ENCODE measurements at regions not wholly inside any gene's neighbourhood (a gene's known extent, or its start where the extent isn't known, plus 50 kb on each side); places are given as distances from the start of the nearest gene placed in this dataset.

GRCh38 chr14:46464341-46464740 is 187.2 kb downstream of the RPL10L start:
- Histone ChIP-seq H3K4me1 (ENCODE audit: control insufficient read depth in 2 of 2, insufficient read depth in 1 of 2, low read depth in 1 of 2, low read length in 2 of 2) (no peaks in the 10 kb centered on the region), H3K36me3 (replicated peaks in 1 of 2; ENCODE audit: control insufficient read depth in 2 of 2, insufficient read depth in 2 of 2, low read length in 2 of 2) (no peaks in the 10 kb centered on the region), H4K91ac (ENCODE audit: low read depth, low read length, poor library complexity) (no peak overlapping the region), H3K4ac (ENCODE audit: low read length) (no peak overlapping the region), H3K79me1 (ENCODE audit: low read depth, low read length) (no peaks in the 10 kb centered on the region), H2AFZ (ENCODE audit: low read length) (peak overlapping the region; percentile 35), H3K4me2 (ENCODE audit: insufficient read depth, low read length, poor library complexity, severe bottlenecking) (no peak overlapping the region), H2BK120ac (ENCODE audit: low read depth, low read length) (no peak overlapping the region), H3K4me3 (ENCODE audit: low read length in 2 of 2) (no peak overlapping the region), H3K9ac (ENCODE audit: low read depth, low read length, poor library complexity) (no peak overlapping the region), H4K8ac (ENCODE audit: low read depth, low read length) (no peak overlapping the region), H3K27me3 (ENCODE audit: control insufficient read depth in 3 of 3, insufficient read depth in 3 of 3, low read depth in 1 of 3, low read length in 3 of 3) (no peaks in the 10 kb centered on the region), H3K27ac (replicated peaks; ENCODE audit: low read length) (no peak overlapping the region), H2BK5ac (ENCODE audit: low read length) (no peak overlapping the region), H2BK15ac (ENCODE audit: low read length) (no peak overlapping the region), H3K14ac (ENCODE audit: low read length) (no peak overlapping the region), H2BK12ac (ENCODE audit: low read length) (no peak overlapping the region), H2AK5ac (ENCODE audit: low read depth, low read length) (no peak overlapping the region), H3K18ac (ENCODE audit: low read length) (no peak overlapping the region), H3K23ac (ENCODE audit: low read depth, low read length, poor library complexity) (no peak overlapping the region), H3K9me3 (replicated peaks in 1 of 2; ENCODE audit: control insufficient read depth in 2 of 2, insufficient read depth in 1 of 2, low read depth in 1 of 2, low read length in 2 of 2) (peaks cover 0 to 3% of the 10 kb centered on the region in 2 donors)
- no CpG with 5 or more reads among the region's 1 CpG for WGBS, 2 donors (ENCODE audit: extremely low coverage in 2 of 2, insufficient read length in 2 of 2, insufficient replicate concordance in 1 of 2)
- no peak for DNase-seq (ENCODE audit: low spot score)

GRCh38 chr14:46451800-46452199 is 199.8 kb downstream of the RPL10L start:
- no peaks in the 10 kb centered on the region for H3K27me3 ChIP-seq (ENCODE audit: control insufficient read depth in 3 of 3, insufficient read depth in 3 of 3, low read depth in 1 of 3, low read length in 3 of 3)
- no peak overlapping the region for H3K9ac ChIP-seq (ENCODE audit: low read depth, low read length, poor library complexity)

GRCh38 chr14:46444666-46445065 is 206.9 kb downstream of the RPL10L start:
- no peak overlapping the region for H3K9ac ChIP-seq (ENCODE audit: low read depth, low read length, poor library complexity)
- no peak overlapping the region for H2BK5ac ChIP-seq (ENCODE audit: low read length)
- no peak overlapping the region for H3K4me3 ChIP-seq (ENCODE audit: low read length in 2 of 2)
- H3K4me2 ChIP-seq (ENCODE audit: insufficient read depth, low read length, poor library complexity, severe bottlenecking) = no peak overlapping the region
- no peak overlapping the region for H3K4ac ChIP-seq (ENCODE audit: low read length)
- no peaks in the 10 kb centered on the region for H3K9me3 ChIP-seq (replicated peaks in 1 of 2; ENCODE audit: control insufficient read depth in 2 of 2, insufficient read depth in 1 of 2, low read depth in 1 of 2, low read length in 2 of 2)
- H3K36me3 ChIP-seq (replicated peaks in 1 of 2; ENCODE audit: control insufficient read depth in 2 of 2, insufficient read depth in 2 of 2, low read length in 2 of 2) = no peaks in the 10 kb centered on the region
- no peak overlapping the region for H3K23ac ChIP-seq (ENCODE audit: low read depth, low read length, poor library complexity)
- H4K8ac ChIP-seq (ENCODE audit: low read depth, low read length) = no peak overlapping the region
- H3K4me1 ChIP-seq (ENCODE audit: control insufficient read depth in 2 of 2, insufficient read depth in 1 of 2, low read depth in 1 of 2, low read length in 2 of 2) = no peaks in the 10 kb centered on the region
- no peak overlapping the region for H3K18ac ChIP-seq (ENCODE audit: low read length)
- DNase-seq (ENCODE audit: low spot score) = no peak
- no peak overlapping the region for H2AFZ ChIP-seq (ENCODE audit: low read length)
- H2BK12ac ChIP-seq (ENCODE audit: low read length) = no peak overlapping the region
- no peak overlapping the region for H3K14ac ChIP-seq (ENCODE audit: low read length)
- no peak overlapping the region for H2BK120ac ChIP-seq (ENCODE audit: low read depth, low read length)
- no peak overlapping the region for H2AK5ac ChIP-seq (ENCODE audit: low read depth, low read length)
- H3K27ac ChIP-seq (replicated peaks; ENCODE audit: low read length) = no peak overlapping the region
- H4K91ac ChIP-seq (ENCODE audit: low read depth, low read length, poor library complexity) = no peak overlapping the region
- no peak overlapping the region for H2BK15ac ChIP-seq (ENCODE audit: low read length)
- WGBS, 2 donors (ENCODE audit: extremely low coverage in 2 of 2, insufficient read length in 2 of 2, insufficient replicate concordance in 1 of 2) = no CpG with 5 or more reads among the region's 5 CpGs
- no peaks in the 10 kb centered on the region for H3K27me3 ChIP-seq (ENCODE audit: control insufficient read depth in 3 of 3, insufficient read depth in 3 of 3, low read depth in 1 of 3, low read length in 3 of 3)
- no peaks in the 10 kb centered on the region for H3K79me1 ChIP-seq (ENCODE audit: low read depth, low read length)

More at GRCh38 chr14:46451800-46452199, 199.8 kb downstream of the RPL10L start:
- no peak overlapping the region for H2AK5ac ChIP-seq (ENCODE audit: low read depth, low read length)
- H3K4me1 ChIP-seq (ENCODE audit: control insufficient read depth in 2 of 2, insufficient read depth in 1 of 2, low read depth in 1 of 2, low read length in 2 of 2) = no peaks in the 10 kb centered on the region
- H2BK12ac ChIP-seq (ENCODE audit: low read length) = no peak overlapping the region
- H3K9me3 ChIP-seq (replicated peaks in 1 of 2; ENCODE audit: control insufficient read depth in 2 of 2, insufficient read depth in 1 of 2, low read depth in 1 of 2, low read length in 2 of 2) = no peaks in the 10 kb centered on the region
- H3K23ac ChIP-seq (ENCODE audit: low read depth, low read length, poor library complexity) = no peak overlapping the region
- H2BK15ac ChIP-seq (ENCODE audit: low read length) = no peak overlapping the region
- H2BK5ac ChIP-seq (ENCODE audit: low read length) = no peak overlapping the region
- H3K4me2 ChIP-seq (ENCODE audit: insufficient read depth, low read length, poor library complexity, severe bottlenecking) = no peak overlapping the region
- WGBS, 2 donors (ENCODE audit: extremely low coverage in 2 of 2, insufficient read length in 2 of 2, insufficient replicate concordance in 1 of 2) = no CpG with 5 or more reads among the region's 3 CpGs
- H3K79me1 ChIP-seq (ENCODE audit: low read depth, low read length) = no peaks in the 10 kb centered on the region
- no peak overlapping the region for H3K14ac ChIP-seq (ENCODE audit: low read length)
- H2BK120ac ChIP-seq (ENCODE audit: low read depth, low read length) = no peak overlapping the region
- H3K27ac ChIP-seq (replicated peaks; ENCODE audit: low read length) = no peak overlapping the region
- no peak for DNase-seq (ENCODE audit: low spot score)
- no peak overlapping the region for H3K4ac ChIP-seq (ENCODE audit: low read length)
- H3K4me3 ChIP-seq (ENCODE audit: low read length in 2 of 2) = no peak overlapping the region
- H3K36me3 ChIP-seq (replicated peaks in 1 of 2; ENCODE audit: control insufficient read depth in 2 of 2, insufficient read depth in 2 of 2, low read length in 2 of 2) = no peaks in the 10 kb centered on the region
- no peak overlapping the region for H2AFZ ChIP-seq (ENCODE audit: low read length)
- H4K91ac ChIP-seq (ENCODE audit: low read depth, low read length, poor library complexity) = no peak overlapping the region
- H3K18ac ChIP-seq (ENCODE audit: low read length) = no peak overlapping the region
- H4K8ac ChIP-seq (ENCODE audit: low read depth, low read length) = no peak overlapping the region

GRCh38 chr14:46433381-46433780 is 218.2 kb downstream of the RPL10L start:
- Histone ChIP-seq H3K4ac (ENCODE audit: low read length) (no peak overlapping the region), H4K8ac (ENCODE audit: low read depth, low read length) (no peak overlapping the region), H3K4me2 (ENCODE audit: insufficient read depth, low read length, poor library complexity, severe bottlenecking) (no peak overlapping the region), H2AFZ (ENCODE audit: low read length) (no peak overlapping the region), H3K4me3 (ENCODE audit: low read length in 2 of 2) (no peak overlapping the region), H3K4me1 (ENCODE audit: control insufficient read depth in 2 of 2, insufficient read depth in 1 of 2, low read depth in 1 of 2, low read length in 2 of 2) (no peaks in the 10 kb centered on the region), H3K9ac (ENCODE audit: low read depth, low read length, poor library complexity) (no peak overlapping the region), H2AK5ac (ENCODE audit: low read depth, low read length) (no peak overlapping the region), H3K27ac (replicated peaks; ENCODE audit: low read length) (no peak overlapping the region), H2BK15ac (ENCODE audit: low read length) (no peak overlapping the region), H2BK5ac (ENCODE audit: low read length) (no peak overlapping the region), H4K91ac (ENCODE audit: low read depth, low read length, poor library complexity) (no peak overlapping the region), H3K36me3 (replicated peaks in 1 of 2; ENCODE audit: control insufficient read depth in 2 of 2, insufficient read depth in 2 of 2, low read length in 2 of 2) (no peaks in the 10 kb centered on the region), H2BK120ac (ENCODE audit: low read depth, low read length) (no peak overlapping the region), H3K79me1 (ENCODE audit: low read depth, low read length) (no peaks in the 10 kb centered on the region), H3K18ac (ENCODE audit: low read length) (no peak overlapping the region), H3K14ac (ENCODE audit: low read length) (no peak overlapping the region), H3K27me3 (ENCODE audit: control insufficient read depth in 3 of 3, insufficient read depth in 3 of 3, low read depth in 1 of 3, low read length in 3 of 3) (no peaks in the 10 kb centered on the region), H2BK12ac (ENCODE audit: low read length) (no peak overlapping the region), H3K23ac (ENCODE audit: low read depth, low read length, poor library complexity) (no peak overlapping the region), H3K9me3 (replicated peaks in 1 of 2; ENCODE audit: control insufficient read depth in 2 of 2, insufficient read depth in 1 of 2, low read depth in 1 of 2, low read length in 2 of 2) (no peaks in the 10 kb centered on the region)
- WGBS, 2 donors (ENCODE audit: extremely low coverage in 2 of 2, insufficient read length in 2 of 2, insufficient replicate concordance in 1 of 2) = no CpG with 5 or more reads among the region's 3 CpGs
- no peak for DNase-seq (ENCODE audit: low spot score)

All from neuronal stem cell (in vitro differentiated cells).